Endothelial cell of umbilical vein (primary cell): ENCODE measurements at regions not wholly inside any gene's neighbourhood (a gene's known extent, or its start where the extent isn't known, plus 50 kb on each side); places are given as distances from the start of the nearest gene placed in this dataset.

Experiments used
- CTCF ChIP-seq, 2 donors: IDR thresholded peaks; 1 replicate in 1 of 2; 2 replicates in 1 of 2; pipeline ENCODE4 v1.5.1; 2011; ENCODE audit warnings: low read length in 2 of 2, mild to moderate bottlenecking in 2 of 2, moderate library complexity in 2 of 2, control low read depth in 1 of 2, inconsistent platforms in 1 of 2, low read depth in 1 of 2; ENCODE audit not compliant: insufficient read depth in 1 of 2; ENCODE audit errors: extremely low read depth in 1 of 2
- EZH2 ChIP-seq: IDR thresholded peaks from 2 replicates; pipeline ENCODE4 v1.6.1; 2012; ENCODE audit warnings: borderline replicate concordance, low read depth, mild to moderate bottlenecking, moderate library complexity, low read length, inconsistent platforms; ENCODE audit not compliant: severe bottlenecking
- FOS ChIP-seq: IDR thresholded peaks from 2 replicates; pipeline ENCODE4 v1.6.1; 2011; ENCODE audit warnings: mild to moderate bottlenecking, low read length, moderate library complexity, borderline replicate concordance; ENCODE audit not compliant: insufficient read depth
- MAX ChIP-seq: IDR thresholded peaks from 2 replicates; pipeline ENCODE4 v1.6.1; 2011; ENCODE audit not compliant: insufficient read depth, insufficient read length
- MYC ChIP-seq: IDR thresholded peaks from one replicate; pipeline ENCODE4 v1.6.1; 2011; ENCODE audit warnings: mild to moderate bottlenecking, low read depth, low read length
- POLR2A ChIP-seq: IDR thresholded peaks from 2 replicates; pipeline ENCODE4 v1.6.1; 2012; ENCODE audit warnings: low read depth, mild to moderate bottlenecking, control low read depth, low read length
- POLR2AphosphoS5 ChIP-seq: IDR thresholded peaks from 2 replicates; pipeline ENCODE4 v1.6.1; 2012; ENCODE audit warnings: low read depth, mild to moderate bottlenecking, control low read depth, low read length, moderate library complexity; ENCODE audit not compliant: insufficient read depth

GRCh38 chr11:27281276-27281675 lies 81.7 kb downstream of the CCDC34 start:
- TF ChIP-seq CTCF (IDR thresholded peaks at IDR 0.05; ENCODE audit: extremely low read depth in 1 of 2, insufficient read depth in 1 of 2, low read depth in 1 of 2, low read length in 2 of 2) (no peak), EZH2 (no peak), MYC (no peak), POLR2A (no peak), MAX (no peak), FOS (no peak), POLR2AphosphoS5 (no peak)
